WTC11 (cell line): ENCODE measurements at regions not wholly inside any gene's neighbourhood (a gene's known extent, or its start where the extent isn't known, plus 50 kb on each side); places are given as distances from the start of the nearest gene placed in this dataset.

Experiments
- TP53 ChIP-seq: sonication (generic); formaldehyde crosslinking; IDR thresholded peaks from 2 replicates; pipeline ENCODE4 v1.8.1; 2023; ENCODE audit warnings: mild to moderate bottlenecking, missing genetic modification reagents
- TF ChIP-seq, protein P1 (sequence below): sonication (generic); formaldehyde crosslinking; IDR thresholded peaks from 2 replicates; pipeline ENCODE4 v1.8.0; 2022; ENCODE audit warnings: mild to moderate bottlenecking, missing genetic modification reagents
- TF ChIP-seq, protein P2 (sequence below): sonication (generic); formaldehyde crosslinking; IDR thresholded peaks from 2 replicates; pipeline ENCODE4 v1.8.1; 2023; ENCODE audit warnings: mild to moderate bottlenecking, missing genetic modification reagents, moderate library complexity
- TF ChIP-seq, protein P3 (sequence below): sonication (generic); formaldehyde crosslinking; IDR thresholded peaks from 2 replicates; pipeline ENCODE4 v1.8.0; 2023; ENCODE audit warnings: missing genetic modification reagents

DNA sequence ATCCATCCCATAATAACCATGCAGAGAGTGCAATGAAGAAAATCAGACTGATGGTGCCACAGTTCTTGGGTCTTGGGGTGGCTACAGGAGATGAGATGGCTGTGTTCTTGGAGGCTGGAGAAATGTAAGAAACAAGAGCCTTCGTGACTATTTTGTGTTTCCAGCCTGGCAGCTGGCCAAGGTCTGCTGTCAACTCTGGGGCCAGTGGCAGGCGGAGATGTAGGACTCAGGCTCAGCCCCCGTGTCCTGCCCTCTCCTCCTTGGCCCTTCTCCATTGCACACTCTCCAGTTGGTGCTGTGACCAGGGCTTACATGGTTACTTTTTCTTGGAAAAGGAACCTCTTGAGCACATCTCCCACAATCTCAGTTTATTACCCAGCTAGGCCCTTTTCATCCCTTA lies 235.4 kb downstream of the DMRT2 start:
- TF ChIP-seq, protein P1, sequence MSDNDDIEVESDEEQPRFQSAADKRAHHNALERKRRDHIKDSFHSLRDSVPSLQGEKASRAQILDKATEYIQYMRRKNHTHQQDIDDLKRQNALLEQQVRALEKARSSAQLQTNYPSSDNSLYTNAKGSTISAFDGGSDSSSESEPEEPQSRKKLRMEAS (CRISPR knock-in tag), result no peak
- TF ChIP-seq, protein P2, sequence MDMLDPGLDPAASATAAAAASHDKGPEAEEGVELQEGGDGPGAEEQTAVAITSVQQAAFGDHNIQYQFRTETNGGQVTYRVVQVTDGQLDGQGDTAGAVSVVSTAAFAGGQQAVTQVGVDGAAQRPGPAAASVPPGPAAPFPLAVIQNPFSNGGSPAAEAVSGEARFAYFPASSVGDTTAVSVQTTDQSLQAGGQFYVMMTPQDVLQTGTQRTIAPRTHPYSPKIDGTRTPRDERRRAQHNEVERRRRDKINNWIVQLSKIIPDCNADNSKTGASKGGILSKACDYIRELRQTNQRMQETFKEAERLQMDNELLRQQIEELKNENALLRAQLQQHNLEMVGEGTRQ (CRISPR knock-in tag), result no peak
- TF ChIP-seq, protein P3, sequence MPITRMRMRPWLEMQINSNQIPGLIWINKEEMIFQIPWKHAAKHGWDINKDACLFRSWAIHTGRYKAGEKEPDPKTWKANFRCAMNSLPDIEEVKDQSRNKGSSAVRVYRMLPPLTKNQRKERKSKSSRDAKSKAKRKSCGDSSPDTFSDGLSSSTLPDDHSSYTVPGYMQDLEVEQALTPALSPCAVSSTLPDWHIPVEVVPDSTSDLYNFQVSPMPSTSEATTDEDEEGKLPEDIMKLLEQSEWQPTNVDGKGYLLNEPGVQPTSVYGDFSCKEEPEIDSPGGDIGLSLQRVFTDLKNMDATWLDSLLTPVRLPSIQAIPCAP (CRISPR knock-in tag), result no peak
- no peak for TF ChIP-seq TP53 (CRISPR knock-in tag)
